GM19397 (cell line): ENCODE measurements at regions not wholly inside any gene's neighbourhood (a gene's known extent, or its start where the extent isn't known, plus 50 kb on each side); places are given as distances from the start of the nearest gene placed in this dataset.

Source experiments
- ATAC-seq: cut with Tn5 transposase; IDR thresholded peaks from one replicate; pipeline ENCODE4 v1.9.1; 2021; ENCODE audit warnings: mild to moderate bottlenecking, moderate library complexity; ENCODE audit not compliant: unreplicated experiment

DNA sequence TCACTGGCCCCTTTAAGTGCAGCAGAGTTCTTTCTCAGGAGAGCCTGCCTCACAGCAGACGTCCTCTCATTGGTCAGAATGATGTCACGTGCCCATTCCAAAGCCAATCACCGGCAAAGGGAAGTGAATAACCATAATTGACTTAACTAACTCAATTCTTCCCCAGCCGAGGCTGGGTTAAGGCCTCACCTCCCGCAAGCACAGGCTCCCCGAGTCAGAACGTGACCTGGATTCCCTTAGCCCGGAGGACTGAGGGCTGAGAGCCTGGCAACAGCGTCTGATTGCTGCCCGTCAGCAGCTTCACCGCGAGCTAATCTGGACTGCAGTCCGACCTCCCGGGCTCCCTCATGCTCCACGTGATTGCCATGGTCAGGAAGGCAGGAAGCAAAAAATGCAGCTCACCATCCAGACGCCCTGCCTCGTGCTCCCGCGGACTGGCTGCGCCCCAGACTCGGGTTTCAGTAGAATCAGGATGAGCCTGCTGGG, 92.1 kb upstream of the FZD10 start:
- ATAC-seq, result no peak

DNA sequence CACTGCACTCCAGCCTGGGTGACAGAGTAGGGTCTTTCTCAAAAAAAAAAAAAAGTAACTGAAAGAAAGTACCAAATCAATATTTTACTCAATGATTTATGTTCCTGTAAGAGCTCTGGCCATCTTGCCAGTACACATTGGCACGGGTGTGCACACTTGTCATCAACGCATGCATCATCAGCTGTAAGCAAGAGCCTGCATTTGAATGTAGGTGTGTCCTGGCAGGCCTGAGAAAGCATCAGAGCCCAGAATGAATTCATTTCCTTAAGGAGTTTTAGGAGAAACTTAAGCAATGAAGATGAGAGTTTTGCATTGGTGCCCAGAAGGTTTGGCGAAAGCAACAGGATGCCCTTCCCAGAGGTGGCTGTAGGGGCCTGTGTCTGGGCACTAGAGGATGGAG, 88.5 kb upstream of the FZD10 start:
- no peak for ATAC-seq

DNA sequence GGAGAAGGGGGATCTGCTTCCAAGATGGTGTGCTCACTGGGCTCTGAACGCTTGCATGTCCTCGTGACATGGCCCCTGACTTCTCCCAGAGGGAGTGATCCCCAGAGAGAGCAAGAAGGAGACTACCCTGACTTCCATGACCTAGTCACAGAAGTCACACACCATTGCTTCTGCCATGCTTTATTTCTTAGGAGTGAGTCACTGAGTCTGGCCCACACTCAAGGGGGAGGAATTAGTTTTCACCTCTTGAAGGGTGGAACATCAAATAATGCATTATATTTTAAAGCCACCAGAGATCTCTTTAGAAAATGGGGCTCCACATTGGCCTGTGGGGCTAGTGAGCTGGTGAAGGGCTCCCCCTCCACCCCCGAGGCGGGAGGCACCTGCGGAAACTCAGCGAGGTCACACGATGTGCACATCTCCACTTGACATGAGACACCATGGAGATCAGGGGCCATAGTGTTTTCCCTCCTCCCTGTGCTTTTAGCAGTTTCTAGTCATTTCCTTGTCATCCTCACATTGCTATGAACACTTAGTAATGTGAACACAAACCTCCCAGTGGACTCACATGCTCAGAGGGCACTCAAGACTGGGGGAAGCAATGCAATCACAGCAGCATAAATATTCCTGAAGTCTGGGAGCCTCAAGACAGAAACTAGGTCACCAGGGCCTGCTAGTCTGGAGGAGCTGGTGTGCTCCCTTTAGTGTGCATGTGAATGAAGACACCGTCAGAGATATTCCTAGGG, 87.4 kb upstream of the FZD10 start:
- no peak for ATAC-seq

DNA sequence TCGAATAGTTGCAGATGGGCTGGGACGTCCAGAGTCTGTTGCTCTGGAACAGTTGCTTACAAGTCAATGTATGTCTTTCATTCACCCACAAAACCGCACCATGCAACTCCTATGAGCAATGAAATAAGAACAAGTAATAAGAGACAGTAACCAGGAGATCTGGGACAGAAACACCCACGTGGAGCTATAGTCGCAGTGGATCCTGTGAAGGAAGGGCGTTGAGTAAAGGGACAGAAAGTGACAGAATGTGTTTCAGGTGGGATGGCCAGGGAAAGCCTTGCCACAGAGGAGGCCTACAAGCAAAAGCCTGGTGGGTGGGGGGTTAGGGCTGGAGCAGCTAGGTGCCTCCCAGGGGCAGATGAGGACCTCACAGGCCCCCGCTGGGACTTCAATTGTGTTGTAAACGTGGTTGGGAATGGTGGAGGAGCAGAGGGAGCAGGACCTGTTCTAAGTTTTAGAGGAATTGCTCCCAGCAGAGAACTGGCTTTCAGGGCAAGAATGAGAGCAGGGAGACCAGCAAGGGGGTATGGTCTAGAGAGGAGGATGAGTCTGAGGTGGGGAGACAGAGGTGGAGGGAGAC, 86.7 kb upstream of the FZD10 start:
- ATAC-seq, result no peak

DNA sequence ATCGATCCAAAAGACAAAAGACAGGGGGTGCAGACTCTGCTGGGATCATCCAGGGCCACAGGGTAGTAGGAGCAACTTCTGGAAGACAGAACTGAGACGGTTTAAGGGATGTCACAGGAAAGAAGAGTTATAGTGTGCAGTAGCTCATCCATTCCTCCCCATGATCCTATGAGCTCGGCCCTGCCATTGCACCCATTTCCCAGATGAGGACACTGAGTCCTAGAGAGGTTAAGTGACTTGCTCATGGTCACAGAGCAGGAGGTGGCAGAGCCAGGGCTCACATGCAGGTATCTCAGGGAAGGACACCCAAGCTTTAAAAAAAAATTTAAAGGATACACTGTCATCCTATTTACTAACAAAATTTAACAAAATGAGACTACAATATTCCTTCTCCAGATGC, 86.1 kb upstream of the FZD10 start:
- no peak for ATAC-seq

DNA sequence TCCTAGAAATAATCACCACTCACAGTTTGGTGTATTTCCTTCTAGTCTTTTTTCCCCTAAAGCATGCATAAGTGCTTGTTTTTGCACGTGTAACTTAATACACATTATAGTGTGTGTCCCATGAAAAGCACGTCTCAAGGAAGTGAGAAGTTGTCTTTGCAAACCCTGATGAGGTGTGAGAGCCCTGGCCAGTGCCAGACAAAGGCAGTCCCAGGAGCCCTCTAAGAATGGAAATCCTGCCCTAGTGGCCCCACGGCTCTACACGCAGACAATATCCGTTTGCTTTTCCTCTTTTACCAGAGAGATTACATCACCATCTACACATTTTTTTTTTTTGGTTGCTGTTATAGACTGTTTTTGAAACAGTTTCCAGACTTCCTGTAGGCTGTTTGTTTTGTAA, 85.5 kb upstream of the FZD10 start:
- ATAC-seq, result no peak

DNA sequence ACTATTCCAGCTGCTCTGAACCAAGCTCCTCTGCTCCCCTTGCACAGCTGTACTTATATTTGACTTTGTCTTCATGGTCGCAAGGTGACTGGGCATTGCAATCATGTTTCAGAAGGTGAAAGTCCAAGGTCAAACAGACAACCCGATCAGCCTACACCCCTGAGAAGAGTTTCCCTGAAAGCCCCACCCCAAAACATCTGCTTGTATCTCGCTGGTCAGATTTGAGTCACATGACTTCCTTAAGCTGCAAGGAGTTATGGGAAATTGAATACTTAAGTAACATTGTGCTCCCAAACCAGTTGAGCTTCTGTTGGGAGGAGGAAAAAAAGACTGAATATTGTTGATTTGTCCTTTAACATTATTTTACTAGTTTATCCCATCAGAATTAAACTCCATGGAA, 83.4 kb upstream of the FZD10 start:
- no peak for ATAC-seq

GRCh38 chr12:130079279-130079678, 83.0 kb upstream of the FZD10 start:
- ATAC-seq, result no peak

- no peak for ATAC-seq
These were observed 82.1 kb upstream of the FZD10 start for GRCh38 chr12:130080205-130080604.

DNA sequence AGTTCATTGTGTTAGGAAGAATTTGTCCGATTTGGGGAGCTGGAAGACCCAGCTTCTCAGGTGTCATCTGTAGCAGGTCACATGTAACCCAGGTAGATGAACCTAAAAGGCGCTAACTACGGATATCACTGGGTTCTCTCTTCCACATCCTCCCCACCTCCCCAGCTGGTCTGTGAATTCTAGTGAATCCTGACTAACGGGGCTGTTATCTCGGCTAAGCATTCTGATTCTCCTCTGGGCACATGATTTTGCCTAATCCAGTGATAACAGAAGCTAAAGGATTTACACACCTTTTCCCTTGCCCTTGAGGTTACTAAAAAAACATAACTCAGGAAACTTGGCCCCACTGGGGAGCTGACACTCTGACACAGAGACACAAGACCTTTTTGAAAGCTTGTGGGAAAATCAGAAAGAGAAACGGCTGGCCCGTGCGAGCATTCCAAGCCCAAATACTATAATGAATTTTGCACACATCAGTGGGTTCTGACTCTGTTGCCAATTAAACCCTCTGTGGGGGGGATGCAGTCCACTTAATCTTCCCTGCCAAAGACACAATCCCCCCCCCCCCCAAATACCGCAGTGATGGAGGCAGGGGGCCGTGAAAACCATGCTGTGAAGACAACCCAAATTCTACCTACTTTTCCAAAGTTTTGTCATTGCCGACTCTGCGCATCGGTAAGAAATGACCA, 81.0 kb upstream of the FZD10 start:
- ATAC-seq, result no peak

GRCh38 chr12:130083002-130083401, 79.3 kb upstream of the FZD10 start:
- no peak for ATAC-seq

- no peak for ATAC-seq
These were observed 78.5 kb upstream of the FZD10 start for GRCh38 chr12:130083734-130084133.

GRCh38 chr12:130084359-130084758, 77.9 kb upstream of the FZD10 start:
- ATAC-seq, result no peak

- ATAC-seq, result no peak
These were observed 76.0 kb upstream of the FZD10 start for GRCh38 chr12:130086248-130086647.

GRCh38 chr12:130086797-130087196, 75.5 kb upstream of the FZD10 start:
- no peak for ATAC-seq

- no peak for ATAC-seq
These were observed 75.0 kb upstream of the FZD10 start for GRCh38 chr12:130087222-130087621.

- ATAC-seq, result no peak
These were observed 73.8 kb upstream of the FZD10 start for GRCh38 chr12:130088504-130088903.

GRCh38 chr12:130090542-130090941, 71.7 kb upstream of the FZD10 start:
- no peak for ATAC-seq

DNA sequence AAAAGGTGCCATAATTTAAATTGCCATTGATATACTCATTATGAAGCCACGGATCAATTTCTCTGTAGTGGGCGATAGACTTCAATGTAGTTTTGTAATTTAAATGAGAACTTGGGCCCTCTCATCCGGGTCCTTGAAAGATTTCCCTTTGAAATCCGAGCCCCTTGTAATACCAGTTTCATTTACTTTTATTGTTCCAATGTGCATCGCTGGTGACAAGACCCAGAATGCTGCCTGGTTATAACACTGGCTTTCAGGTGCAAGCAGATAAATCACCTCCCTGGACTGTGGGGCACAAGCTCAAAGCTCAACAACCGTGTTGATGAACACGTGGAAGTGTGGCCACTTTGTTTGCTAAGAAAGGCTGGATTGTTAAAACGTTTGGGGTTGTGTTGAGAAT, 68.9 kb upstream of the FZD10 start:
- ATAC-seq, result no peak

DNA sequence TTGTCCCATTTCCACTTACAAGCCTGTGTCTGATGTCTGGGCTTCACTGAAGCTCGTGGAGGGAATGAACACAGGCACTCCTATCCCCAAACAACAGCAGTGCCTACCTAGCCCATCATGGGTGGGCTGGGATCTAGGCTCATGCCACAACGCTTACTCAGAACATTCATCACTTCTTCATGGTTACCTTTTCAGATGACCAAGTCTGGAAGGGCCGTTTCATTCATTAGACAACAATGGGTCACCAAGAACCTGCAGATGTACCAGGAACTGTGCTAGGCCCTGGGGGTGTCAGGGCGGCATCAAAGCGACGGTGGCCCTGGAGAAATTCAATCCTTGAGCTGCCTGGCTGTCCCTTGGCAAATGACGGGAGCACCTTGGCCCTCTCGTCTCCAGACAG, 64.9 kb upstream of the FZD10 start:
- no peak for ATAC-seq

DNA sequence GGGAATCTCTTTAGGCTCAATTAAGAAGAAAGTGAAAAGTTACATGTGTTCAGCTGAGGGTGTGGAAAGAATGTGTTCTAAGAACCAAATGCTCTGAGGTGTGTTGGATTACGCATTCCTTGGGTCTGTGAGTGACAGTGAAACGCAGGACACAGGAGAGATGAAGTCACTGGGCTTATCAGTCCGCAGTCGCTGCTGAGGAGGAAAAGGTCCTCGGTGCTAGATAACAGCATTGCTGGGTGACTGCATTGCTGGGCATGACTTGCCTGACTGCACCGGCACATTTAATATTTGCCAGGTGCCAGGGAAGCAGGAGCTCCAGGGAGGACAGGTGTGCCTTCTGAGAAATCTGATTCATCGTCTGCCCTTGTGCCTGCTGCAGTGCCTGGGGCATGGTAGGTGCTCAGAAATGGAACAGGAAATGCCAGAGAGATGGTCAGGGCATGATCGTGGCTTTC, 64.4 kb upstream of the FZD10 start:
- ATAC-seq, result no peak
